ENCODE measurements at regions not wholly inside any gene's neighbourhood (a gene's known extent, or its start where the extent isn't known, plus 50 kb on each side); places are given as distances from the start of the nearest gene placed in this dataset.

DNA sequence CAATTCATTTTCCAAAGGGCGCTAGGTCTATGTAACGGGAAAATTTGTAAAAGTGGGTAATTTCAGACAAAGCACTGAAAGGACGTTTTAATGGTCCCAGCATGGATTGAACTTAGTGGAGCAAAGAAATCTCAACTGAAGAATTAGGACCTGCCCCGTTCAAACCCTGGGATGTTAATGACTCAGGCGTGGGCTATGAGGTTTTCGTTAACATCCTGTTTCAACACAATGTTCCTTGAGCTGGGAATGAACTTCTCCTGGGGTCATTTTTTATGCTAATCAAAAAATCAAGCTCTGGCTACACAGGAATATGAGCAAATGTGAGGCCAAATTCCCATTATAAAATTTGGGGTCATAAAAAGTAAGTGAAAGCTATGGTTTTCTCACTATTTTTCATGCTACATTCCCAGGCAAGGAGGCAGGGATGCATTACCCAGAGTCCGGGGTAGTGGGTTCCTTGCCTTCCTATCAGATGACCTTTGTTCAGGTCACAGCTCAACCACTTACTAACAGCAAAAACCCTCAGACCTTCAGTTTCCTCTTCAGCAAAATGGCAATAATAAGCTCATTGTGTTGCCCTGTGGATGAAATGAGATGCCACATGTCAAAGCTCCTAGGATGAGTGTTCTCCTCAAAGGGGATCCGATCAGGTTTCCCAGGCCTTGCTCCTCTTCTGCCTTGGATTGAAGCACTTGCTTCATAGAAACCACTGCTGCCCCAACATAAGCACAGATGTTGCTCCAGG lies 271.4 kb downstream of the ARRDC4 start:
- no peaks in the 10 kb centered on the region for H4K20me1 ChIP-seq (ENCODE audit: insufficient read depth)
- TF ChIP-seq ZFX (IDR thresholded peaks at IDR 0.05) (no peak), ZNF274 (IDR thresholded peaks at IDR 0.05; ENCODE audit: low read depth, low read length) (no peak), SIN3A (IDR thresholded peaks at IDR 0.05; ENCODE audit: low read depth) (no peak), RAD21 (IDR thresholded peaks at IDR 0.05; ENCODE audit: low read depth) (no peak), POLR2A (IDR thresholded peaks at IDR 0.05; ENCODE audit: borderline replicate concordance, extremely low read depth, insufficient read depth, insufficient read length) (no peak), EZH2phosphoT487 (IDR thresholded peaks at IDR 0.05; ENCODE audit: borderline replicate concordance) (no peak), EGR1 (IDR thresholded peaks at IDR 0.05; ENCODE audit: low read depth) (no peak), SP1 (IDR thresholded peaks at IDR 0.05; ENCODE audit: low read depth) (no peak), SRF (IDR thresholded peaks at IDR 0.05; ENCODE audit: low read depth) (no peak), POLR2AphosphoS5 (IDR thresholded peaks at IDR 0.05; ENCODE audit: low read depth, low read length) (no peak), FOSL1 (IDR thresholded peaks at IDR 0.05; ENCODE audit: low read depth) (no peak), TCF7L2 (IDR thresholded peaks at IDR 0.05; ENCODE audit: borderline replicate concordance, extremely low read depth, insufficient read depth, insufficient read length) (no peak), EZH2 (IDR thresholded peaks at IDR 0.05) (no peak), ELF1 (IDR thresholded peaks at IDR 0.05; ENCODE audit: borderline replicate concordance, low read depth) (no peak)
- TF ChIP-seq, protein P1, sequence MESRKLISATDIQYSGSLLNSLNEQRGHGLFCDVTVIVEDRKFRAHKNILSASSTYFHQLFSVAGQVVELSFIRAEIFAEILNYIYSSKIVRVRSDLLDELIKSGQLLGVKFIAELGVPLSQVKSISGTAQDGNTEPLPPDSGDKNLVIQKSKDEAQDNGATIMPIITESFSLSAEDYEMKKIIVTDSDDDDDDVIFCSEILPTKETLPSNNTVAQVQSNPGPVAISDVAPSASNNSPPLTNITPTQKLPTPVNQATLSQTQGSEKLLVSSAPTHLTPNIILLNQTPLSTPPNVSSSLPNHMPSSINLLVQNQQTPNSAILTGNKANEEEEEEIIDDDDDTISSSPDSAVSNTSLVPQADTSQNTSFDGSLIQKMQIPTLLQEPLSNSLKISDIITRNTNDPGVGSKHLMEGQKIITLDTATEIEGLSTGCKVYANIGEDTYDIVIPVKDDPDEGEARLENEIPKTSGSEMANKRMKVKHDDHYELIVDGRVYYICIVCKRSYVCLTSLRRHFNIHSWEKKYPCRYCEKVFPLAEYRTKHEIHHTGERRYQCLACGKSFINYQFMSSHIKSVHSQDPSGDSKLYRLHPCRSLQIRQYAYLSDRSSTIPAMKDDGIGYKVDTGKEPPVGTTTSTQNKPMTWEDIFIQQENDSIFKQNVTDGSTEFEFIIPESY (IDR thresholded peaks at IDR 0.05; ENCODE audit: extremely low read depth, insufficient replicate concordance, low read length): no peak
- TF ChIP-seq, protein P2, sequence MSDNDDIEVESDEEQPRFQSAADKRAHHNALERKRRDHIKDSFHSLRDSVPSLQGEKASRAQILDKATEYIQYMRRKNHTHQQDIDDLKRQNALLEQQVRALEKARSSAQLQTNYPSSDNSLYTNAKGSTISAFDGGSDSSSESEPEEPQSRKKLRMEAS (IDR thresholded peaks at IDR 0.05): no peak
- ATAC-seq: no peak
- H2AFZ ChIP-seq (ENCODE audit: low read depth, low read length, poor library complexity, severe bottlenecking): no peak overlapping the region
- intact Hi-C loops (cut with micrococcal nuclease): no loop called here
- POLR2A ChIA-PET: no interaction called here
- H3K27me3 ChIP-seq (ENCODE audit: insufficient read depth, low read length): no peaks in the 10 kb centered on the region
- H3K36me3 ChIP-seq (ENCODE audit: control insufficient read depth in 1 of 2, insufficient read depth in 2 of 2, low read length in 2 of 2): no peaks in the 10 kb centered on the region
- H3K27ac ChIP-seq (ENCODE audit: low read depth, low read length): no peak overlapping the region
- H3K9me3 ChIP-seq (ENCODE audit: control insufficient read depth in 1 of 2, insufficient read depth in 1 of 2, low read depth in 1 of 2, low read length in 2 of 2): no peaks in the 10 kb centered on the region
- no peak overlapping the region for H3K4me3 ChIP-seq (replicated peaks in 1 of 2; ENCODE audit: low read depth in 1 of 2, low read length in 2 of 2)
- H3K9me2 ChIP-seq (ENCODE audit: insufficient read depth): no peaks in the 10 kb centered on the region
- RAD21 ChIA-PET (ENCODE audit: low non-redundant PET in 1 of 2, low total read pairs in 2 of 2, uncharacterized antibody in 2 of 2, unreplicated experiment in 2 of 2): no interaction called here
- no peak for DNase-seq (ENCODE audit: low read depth, low spot score)
- H3K4me1 ChIP-seq (ENCODE audit: control insufficient read depth in 1 of 2, insufficient read depth in 2 of 2, low read length in 2 of 2): no peaks in the 10 kb centered on the region
- CTCF ChIA-PET: no interaction called here
- no peak overlapping the region for H3K4me2 ChIP-seq (ENCODE audit: low read length)
- H3K9ac ChIP-seq (ENCODE audit: low read length): no peak overlapping the region
- no peaks in the 10 kb centered on the region for H3K79me2 ChIP-seq (ENCODE audit: insufficient read depth, low read length)
- no TSS peak for BruUV-seq (replicated peaks)
